K562 (cell line): ENCODE measurements at regions not wholly inside any gene's neighbourhood (a gene's known extent, or its start where the extent isn't known, plus 50 kb on each side); places are given as distances from the start of the nearest gene placed in this dataset.

Experiments used
- ATAC-seq: fragments of 200-7000 bp; cut with Tn5 transposase; 3 replicates; pipeline ENCODE4 v1.9.1; 2020; ENCODE audit warnings: moderate library complexity
- BruUV-seq: library from RNA; stranded (reverse); fragments of 400-500 nt; replicated peaks from 2 replicates; lab custom pipeline; 2021; lab: Mats Ljungman, UMichigan
- CTCF ChIA-PET: fragments of 300-600 bp; formaldehyde crosslinking; extraction: SDS; loops from one replicate; lab custom pipeline; 2021; ENCODE audit warnings: low intra/inter-chr PET ratio; lab: Yijun Ruan, JAX
- POLR2A ChIA-PET: fragments of 300-600, 350-650 bp; sonication (Branson Sonifier 250); formaldehyde crosslinking; extraction: SDS; loops from one replicate; lab custom pipeline; 2021; ENCODE audit warnings: antibody characterized with exemption, inconsistent platforms; lab: Yijun Ruan, JAX
- DNase-seq, 4 experiments: peaks; one replicate each; pipeline versions ENCODE4 v3.0.0 to v3.0.0-alpha.2; 2011 to 2018; ENCODE audit warnings: low spot score in 3 of 4, mixed read lengths in 3 of 4; ENCODE audit errors: extremely low read depth in 1 of 4
- FAIRE-seq: peaks from 2 replicates; lab custom pipeline; 2011; peaks lifted over from hg19 to GRCh38; lab: Jason Lieb, UNC
- H2AFZ ChIP-seq: 2 replicates; pipeline ENCODE4 v1.6.0; 2011; ENCODE audit warnings: low read depth, low read length, control low read depth, inconsistent platforms
- H3K27ac ChIP-seq: fragments of 200-600 bp; 3 replicates; pipeline ENCODE4 v1.8.0; 2011; ENCODE audit warnings: low read depth, mild to moderate bottlenecking, control low read depth, inconsistent platforms, low read length, moderate library complexity, mixed read lengths; ENCODE audit errors: extremely low read depth
- H3K27me3 ChIP-seq, 2 experiments: fragments of 300-600 bp in 1 of 2; 2 replicates in 1 of 2; 3 replicates in 1 of 2; pipeline versions ENCODE4 v1.6.0 to v1.8.0; 2011; ENCODE audit warnings: inconsistent platforms in 2 of 2, low read length in 2 of 2, mild to moderate bottlenecking in 1 of 2, mixed read lengths in 1 of 2, moderate library complexity in 1 of 2; ENCODE audit not compliant: control insufficient read depth in 2 of 2, insufficient read depth in 2 of 2
- H3K36me3 ChIP-seq: fragments of 300-600 bp; 3 replicates; pipeline ENCODE4 v1.8.0; 2011; ENCODE audit warnings: mild to moderate bottlenecking, low read length, inconsistent platforms; ENCODE audit not compliant: control insufficient read depth, insufficient read depth
- H3K4me1 ChIP-seq, 2 experiments: fragments of 200-600 bp in 1 of 2; replicated peaks in 1 of 2; 2 replicates in 1 of 2; 3 replicates in 1 of 2; pipeline versions ENCODE4 v1.5.1 to v1.8.0; 2011; ENCODE audit warnings: inconsistent platforms in 2 of 2, low read length in 2 of 2, mild to moderate bottlenecking in 1 of 2, mixed read lengths in 1 of 2, moderate library complexity in 1 of 2; ENCODE audit not compliant: control insufficient read depth in 2 of 2, insufficient read depth in 2 of 2
- H3K4me2 ChIP-seq: 2 replicates; pipeline ENCODE4 v1.6.1; 2011; ENCODE audit warnings: low read length, control low read depth, inconsistent platforms, mixed read lengths; ENCODE audit not compliant: insufficient read depth
- H3K4me3 ChIP-seq: fragments of 200-600 bp; sonication (generic), shearing (Covaris generic); 2 replicates; pipeline ENCODE4 v1.5.1; 2016; ENCODE audit warnings: control low read depth, inconsistent platforms
- H3K79me2 ChIP-seq: fragments of 200-600 bp; 3 replicates; pipeline ENCODE4 v1.8.0; 2011; ENCODE audit warnings: low read length, inconsistent platforms; ENCODE audit not compliant: control insufficient read depth, insufficient read depth
- H3K9ac ChIP-seq, 2 experiments: 2 replicates each; pipeline versions ENCODE4 v1.6.0 to v1.6.1; 2011; ENCODE audit warnings: low read depth in 2 of 2, low read length in 2 of 2, control low read depth in 1 of 2, inconsistent platforms in 1 of 2, mild to moderate bottlenecking in 1 of 2, mixed read lengths in 1 of 2; ENCODE audit not compliant: insufficient read depth in 1 of 2
- H3K9me1 ChIP-seq: one replicate; pipeline ENCODE4 v1.6.0; 2011; ENCODE audit warnings: inconsistent platforms, mild to moderate bottlenecking, low read length, moderate library complexity; ENCODE audit not compliant: control insufficient read depth, insufficient read depth
- H3K9me3 ChIP-seq: replicated peaks from 2 replicates; pipeline ENCODE4 v1.5.1; 2011; ENCODE audit warnings: low read depth, low read length, inconsistent platforms; ENCODE audit not compliant: control insufficient read depth, insufficient read depth
- H4K20me1 ChIP-seq: replicated peaks from 2 replicates; pipeline ENCODE4 v1.6.1; 2011; ENCODE audit warnings: low read length, inconsistent platforms, mixed read lengths; ENCODE audit not compliant: control insufficient read depth, insufficient read depth
- BHLHE40 ChIP-seq: IDR thresholded peaks from 2 replicates; pipeline ENCODE4 v1.6.1; 2011; ENCODE audit warnings: low read length, improper control_type of control experiment
- CCAR2 ChIP-seq: fragments of 200-400 bp; formaldehyde crosslinking; IDR thresholded peaks from 2 replicates; pipeline ENCODE4 v1.6.1; 2017; ENCODE audit warnings: mild to moderate bottlenecking, low read depth, low read length
- CEBPG ChIP-seq, 3 experiments: fragments of 200-800 bp in 1 of 3; sonication (Bioruptor generic) in 1 of 3; sonication (generic) in 1 of 3; formaldehyde crosslinking in 1 of 3; IDR thresholded peaks in 2 of 3; conservative IDR thresholded peaks in 1 of 3; 2 replicates each; pipeline versions ENCODE4 v1.6.1 to v1.8.0; 2016 to 2022; ENCODE audit warnings: missing compliant biosample characterization in 2 of 3, missing genetic modification characterization in 2 of 3, mild to moderate bottlenecking in 1 of 3, missing genetic modification reagents in 1 of 3
- FOS ChIP-seq: IDR thresholded peaks from 3 replicates; pipeline ENCODE4 v1.6.1; 2011; ENCODE audit not compliant: insufficient read length; ENCODE audit errors: extremely low read depth
- HNRNPUL1 ChIP-seq: fragments of 200-400 bp; formaldehyde crosslinking; IDR thresholded peaks from 2 replicates; pipeline ENCODE4 v1.6.1; 2017; ENCODE audit warnings: low read length
- IRF9 ChIP-seq: fragments of 450-650 bp; IDR thresholded peaks from 2 replicates; pipeline ENCODE4 v1.6.1; 2016; ENCODE audit warnings: missing biosample characterization, missing genetic modification characterization
- MAFK ChIP-seq: IDR thresholded peaks from 2 replicates; pipeline ENCODE4 v1.6.1; 2011; ENCODE audit warnings: low read length, improper control_type of control experiment
- RBFOX2 ChIP-seq: fragments of 200-400 bp; formaldehyde crosslinking; IDR thresholded peaks from 2 replicates; pipeline ENCODE4 v1.6.1; 2017; ENCODE audit warnings: low read depth, mild to moderate bottlenecking, low read length, moderate library complexity
- ZBTB17 ChIP-seq: fragments of 450-650 bp; formaldehyde crosslinking; IDR thresholded peaks from 2 replicates; pipeline ENCODE4 v1.4.0; 2020; ENCODE audit warnings: mild to moderate bottlenecking
- ZBTB34 ChIP-seq: fragments of 250-450 bp; sonication (Bioruptor Pico); IDR thresholded peaks from 2 replicates; pipeline ENCODE4 v1.8.0; 2021; ENCODE audit warnings: mild to moderate bottlenecking, moderate library complexity
- ZEB2 ChIP-seq: fragments of 450-650 bp; IDR thresholded peaks from 2 replicates; pipeline ENCODE4 v1.6.1; 2016
- ZNF282 ChIP-seq: sonication (generic); formaldehyde crosslinking; IDR thresholded peaks from 2 replicates; pipeline ENCODE4 v1.8.1; 2023; ENCODE audit warnings: missing genetic modification reagents
- WGBS: fragments of 100-300 bp; shearing (Covaris generic); methylation state at CpG from one replicate; pipeline ENCODE4 v1.1.6; 2016; ENCODE audit warnings: low coverage, mixed read lengths; ENCODE audit not compliant: insufficient coverage; ENCODE audit errors: missing lambda C conversion rate; 5-methylcytosine and 5-hydroxymethylcytosine counted together
- in situ Hi-C: fragments of 300-500 bp; cut with MboI; formaldehyde crosslinking; loops from 4 replicates; pipeline ENCODE4 v1.15.0; 2018; ENCODE audit warnings: inconsistent platforms, mixed read lengths
- intact Hi-C: fragments of 100-400 bp; cut with micrococcal nuclease; formaldehyde crosslinking; loops from 2 replicates; pipeline ENCODE4 v1.14.2; 2022

GRCh38 chr18:25416374-25416773, 64.4 kb upstream of the ZNF521 start:
- TF ChIP-seq CEBPG (CRISPR knock-in tag; IDR thresholded peaks at IDR 0.05) (no peak), CEBPG (tag; conservative IDR thresholded peaks at IDR 0.05 in 1 of 2, IDR thresholded peaks at IDR 0.05 in 1 of 2) (no peak), FOS (no peak), HNRNPUL1 (no peak), ZEB2 (no peak), ZNF282 (CRISPR knock-in tag) (no peak), RBFOX2 (no peak), ZBTB34 (no peak), ZBTB17 (CRISPR knock-in tag) (no peak), BHLHE40 (no peak), MAFK (no peak), IRF9 (tag) (no peak), CCAR2 (no peak)
- ChIA-PET POLR2A (no interaction called here), CTCF (no interaction called here)
- Histone ChIP-seq H3K79me2 (no peaks in the 10 kb centered on the region), H3K27me3 (no peaks in the 10 kb centered on the region; a peak in 1 of 5 replicates), H3K27ac (no peak overlapping the region), H3K4me2 (no peak overlapping the region), H4K20me1 (no peaks in the 10 kb centered on the region), H3K9ac (no peak overlapping the region), H3K36me3 (no peaks in the 10 kb centered on the region), H3K4me1 (no peaks in the 10 kb centered on the region), H3K9me1 (no peaks in the 10 kb centered on the region), H3K9me3 (no peaks in the 10 kb centered on the region), H2AFZ (no peak overlapping the region), H3K4me3 (no peak overlapping the region)
- ATAC-seq (no peak), FAIRE-seq (no peak), DNase-seq (no peak)
- BruUV-seq = no TSS peak
- in situ Hi-C loops (no loop called here), intact Hi-C loops (loop anchor here (10.0 kb wide), 1 partner anchor 48 kb away; no protein-coding TSS in a partner anchor)
- 0% methylated on average over 3 of the region's 3 CpGs for WGBS
